GM12891 (cell line): ENCODE measurements at regions not wholly inside any gene's neighbourhood (a gene's known extent, or its start where the extent isn't known, plus 50 kb on each side); places are given as distances from the start of the nearest gene placed in this dataset.
"Not testable (repeated sequence)": the region's sequence is repeated elsewhere in the genome, so short reads cannot be mapped to it uniquely, and the experiment has no call there.

ENCODE experiments used
- DNase-seq: peaks from one replicate; pipeline ENCODE4 v3.0.0; 2011; ENCODE audit warnings: low spot score; ENCODE audit not compliant: insufficient read length
- FAIRE-seq: peaks from 2 replicates; lab custom pipeline; 2011; peaks lifted over from hg19 to GRCh38; lab: Jason Lieb, UNC
- PAX5 ChIP-seq: IDR thresholded peaks from 2 replicates; pipeline ENCODE4 v1.6.1; 2011; ENCODE audit warnings: low read length, moderate library complexity, mild to moderate bottlenecking; ENCODE audit not compliant: insufficient read depth, severe bottlenecking
- POLR2A ChIP-seq: IDR thresholded peaks from 2 replicates; pipeline ENCODE4 v1.6.1; 2011; ENCODE audit warnings: low read depth, low read length, control low read depth
- POLR2AphosphoS5 ChIP-seq: IDR thresholded peaks from 2 replicates; pipeline ENCODE4 v1.6.1; 2011; ENCODE audit warnings: low read depth, low read length, control low read depth
- POU2F2 ChIP-seq: IDR thresholded peaks from 2 replicates; pipeline ENCODE4 v1.6.1; 2011; ENCODE audit warnings: low read depth, mild to moderate bottlenecking, control low read depth, low read length, moderate library complexity
- SPI1 ChIP-seq: IDR thresholded peaks from 2 replicates; pipeline ENCODE4 v1.6.1; 2011; ENCODE audit warnings: low read depth, low read length, control low read depth
- TAF1 ChIP-seq: IDR thresholded peaks from 2 replicates; pipeline ENCODE4 v1.6.1; 2011; ENCODE audit warnings: low read depth, low read length, control low read depth

- DNase-seq (no peak), FAIRE-seq (no peak)
- no peak for TF ChIP-seq TAF1
- no peak for TF ChIP-seq PAX5
- no peak for TF ChIP-seq SPI1
- no peak for TF ChIP-seq POLR2AphosphoS5
- TF ChIP-seq POLR2A = no peak
- TF ChIP-seq POU2F2 = no peak
These were observed 107.0 kb upstream of the AR start for GRCh38 chrX:67436867-67437266.

- TF ChIP-seq POLR2AphosphoS5 = no peak
- no peak for TF ChIP-seq SPI1
- DNase-seq = no peak
- FAIRE-seq = no peak
These were observed 106.0 kb upstream of the AR start for GRCh38 chrX:67437821-67438220.

- FAIRE-seq, DNase-seq: not testable (repeated sequence)
These were observed 68.6 kb upstream of the AR start for GRCh38 chrX:67475259-67475658.

- FAIRE-seq (no peak), DNase-seq (no peak)
- TF ChIP-seq POU2F2 (no peak), POLR2A (no peak), PAX5 (no peak), SPI1 (no peak), TAF1 (no peak), POLR2AphosphoS5 (no peak)
These were observed 63.0 kb upstream of the AR start for GRCh38 chrX:67480789-67481188.
